Erythroblast (primary cell): ENCODE measurements at regions not wholly inside any gene's neighbourhood (a gene's known extent, or its start where the extent isn't known, plus 50 kb on each side); places are given as distances from the start of the nearest gene placed in this dataset.

Experiments
- GATA1 ChIP-seq: IDR thresholded peaks from 2 replicates; pipeline ENCODE4 v1.6.1; 2011; ENCODE audit warnings: low read depth, mild to moderate bottlenecking, control low read depth, low read length, moderate library complexity
- POLR2A ChIP-seq: IDR thresholded peaks from 2 replicates; pipeline ENCODE4 v1.6.1; 2011; ENCODE audit warnings: mild to moderate bottlenecking, low read length

DNA sequence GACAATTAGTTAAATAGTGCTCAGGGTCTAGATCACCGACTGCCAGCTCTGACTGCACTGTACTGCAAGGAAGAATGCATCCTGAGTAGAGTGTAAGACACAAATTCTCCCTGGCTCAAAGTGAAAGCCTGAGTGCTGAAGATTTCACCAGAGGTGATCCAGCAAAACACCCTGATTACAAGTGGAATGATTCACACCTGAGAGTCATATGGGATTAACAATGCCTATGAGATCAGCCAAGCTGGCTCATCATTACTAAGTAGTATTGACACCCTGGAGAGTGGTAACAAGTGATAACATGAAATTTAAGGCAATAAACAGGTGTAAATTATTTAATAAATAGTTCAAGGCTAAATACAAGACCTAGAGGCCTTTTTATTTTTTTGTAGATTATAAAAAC lies 403.8 kb upstream of the PRR20A start:
- TF ChIP-seq GATA1, result no peak
- no peak for TF ChIP-seq POLR2A
